ENCODE measurements at regions not wholly inside any gene's neighbourhood (a gene's known extent, or its start where the extent isn't known, plus 50 kb on each side); places are given as distances from the start of the nearest gene placed in this dataset.

- TF ChIP-seq, protein P1, sequence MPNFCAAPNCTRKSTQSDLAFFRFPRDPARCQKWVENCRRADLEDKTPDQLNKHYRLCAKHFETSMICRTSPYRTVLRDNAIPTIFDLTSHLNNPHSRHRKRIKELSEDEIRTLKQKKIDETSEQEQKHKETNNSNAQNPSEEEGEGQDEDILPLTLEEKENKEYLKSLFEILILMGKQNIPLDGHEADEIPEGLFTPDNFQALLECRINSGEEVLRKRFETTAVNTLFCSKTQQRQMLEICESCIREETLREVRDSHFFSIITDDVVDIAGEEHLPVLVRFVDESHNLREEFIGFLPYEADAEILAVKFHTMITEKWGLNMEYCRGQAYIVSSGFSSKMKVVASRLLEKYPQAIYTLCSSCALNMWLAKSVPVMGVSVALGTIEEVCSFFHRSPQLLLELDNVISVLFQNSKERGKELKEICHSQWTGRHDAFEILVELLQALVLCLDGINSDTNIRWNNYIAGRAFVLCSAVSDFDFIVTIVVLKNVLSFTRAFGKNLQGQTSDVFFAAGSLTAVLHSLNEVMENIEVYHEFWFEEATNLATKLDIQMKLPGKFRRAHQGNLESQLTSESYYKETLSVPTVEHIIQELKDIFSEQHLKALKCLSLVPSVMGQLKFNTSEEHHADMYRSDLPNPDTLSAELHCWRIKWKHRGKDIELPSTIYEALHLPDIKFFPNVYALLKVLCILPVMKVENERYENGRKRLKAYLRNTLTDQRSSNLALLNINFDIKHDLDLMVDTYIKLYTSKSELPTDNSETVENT (CRISPR knock-in tag; IDR thresholded peaks at IDR 0.05): no peak
Measured at GRCh38 chrX:39438603-39439602, 637.6 kb downstream of the MID1IP1 start (continued).

DNA sequence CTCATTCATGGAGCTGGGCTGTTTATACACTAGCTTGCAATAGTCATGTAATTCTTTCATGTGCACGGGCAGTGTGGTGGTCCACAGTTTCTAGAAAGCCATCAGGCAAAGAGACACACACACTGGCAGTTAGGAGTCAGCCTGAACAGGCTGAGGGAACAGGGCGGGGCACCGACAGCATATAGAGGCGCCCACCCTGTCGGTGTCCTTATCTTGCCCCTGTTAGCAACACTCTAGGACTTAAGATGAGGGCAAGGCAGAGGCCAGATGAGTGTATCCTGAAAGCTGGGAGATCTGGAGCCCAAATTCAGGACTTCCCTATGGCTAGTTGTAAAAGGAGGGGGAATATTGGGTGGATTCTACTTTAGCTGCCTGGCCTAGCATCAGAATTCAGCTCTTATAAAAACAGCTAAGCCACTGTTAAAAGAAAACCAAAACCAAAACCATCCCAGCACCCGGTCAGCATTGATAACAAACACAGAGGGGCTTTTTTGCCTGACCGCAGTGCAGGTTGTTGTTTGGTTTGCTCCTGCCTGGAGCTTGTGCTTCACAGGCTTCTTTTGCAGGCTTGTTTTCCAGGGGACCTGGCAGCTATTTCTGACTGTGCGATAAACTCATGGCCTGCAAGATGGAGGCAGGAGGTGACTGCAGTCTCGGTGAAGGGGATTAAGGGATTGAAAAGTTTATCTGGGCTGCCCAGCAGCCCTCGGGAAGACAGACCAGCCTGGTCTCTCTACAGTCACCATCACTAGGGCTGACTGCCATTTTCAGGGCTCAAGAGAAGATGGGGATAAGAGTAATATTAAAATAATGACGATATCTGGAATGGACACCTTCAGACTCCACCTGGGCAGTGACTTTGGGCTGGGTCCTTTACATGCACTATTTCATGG, 638.9 kb downstream of the MID1IP1 start:
- Histone ChIP-seq H3K4me3 (no peak overlapping the region), H3K27ac (ENCODE audit: extremely low read depth, low read depth, low read length) (peak overlapping the region; percentile 61), H3K79me2 (ENCODE audit: control insufficient read depth, insufficient read depth, low read length) (no peaks in the 10 kb centered on the region), H3K9ac (ENCODE audit: insufficient read depth in 1 of 2, low read depth in 2 of 2, low read length in 2 of 2) (peak overlapping the region in 1 of 2 experiments; percentile 5; a peak in 1 of 4 replicates), H2AFZ (ENCODE audit: low read depth, low read length) (peak overlapping the region; percentile 69), H3K4me1 (replicated peaks in 1 of 2; ENCODE audit: control insufficient read depth in 2 of 2, insufficient read depth in 2 of 2, low read length in 2 of 2) (peaks cover 7 to 15% of the 10 kb centered on the region in 2 experiments; a peak in 3 of 5 replicates), H3K9me3 (replicated peaks; ENCODE audit: control insufficient read depth, insufficient read depth, low read depth, low read length) (no peaks in the 10 kb centered on the region), H4K20me1 (replicated peaks; ENCODE audit: control insufficient read depth, insufficient read depth, low read length) (no peaks in the 10 kb centered on the region), H3K36me3 (ENCODE audit: control insufficient read depth, insufficient read depth, low read length) (no peaks in the 10 kb centered on the region), H3K4me2 (ENCODE audit: insufficient read depth, low read length) (peak overlapping the region; percentile 33; the same call in 1 of the 2 replicates), H3K9me1 (ENCODE audit: control insufficient read depth, insufficient read depth, low read length) (no peaks in the 10 kb centered on the region), H3K27me3 (ENCODE audit: control insufficient read depth in 2 of 2, insufficient read depth in 2 of 2, low read length in 2 of 2) (no peaks in the 10 kb centered on the region)
- CTCF ChIA-PET (ENCODE audit: low intra/inter-chr PET ratio): no interaction called here
- no TSS peak for BruUV-seq (replicated peaks)
- TF ChIP-seq, protein P2, sequence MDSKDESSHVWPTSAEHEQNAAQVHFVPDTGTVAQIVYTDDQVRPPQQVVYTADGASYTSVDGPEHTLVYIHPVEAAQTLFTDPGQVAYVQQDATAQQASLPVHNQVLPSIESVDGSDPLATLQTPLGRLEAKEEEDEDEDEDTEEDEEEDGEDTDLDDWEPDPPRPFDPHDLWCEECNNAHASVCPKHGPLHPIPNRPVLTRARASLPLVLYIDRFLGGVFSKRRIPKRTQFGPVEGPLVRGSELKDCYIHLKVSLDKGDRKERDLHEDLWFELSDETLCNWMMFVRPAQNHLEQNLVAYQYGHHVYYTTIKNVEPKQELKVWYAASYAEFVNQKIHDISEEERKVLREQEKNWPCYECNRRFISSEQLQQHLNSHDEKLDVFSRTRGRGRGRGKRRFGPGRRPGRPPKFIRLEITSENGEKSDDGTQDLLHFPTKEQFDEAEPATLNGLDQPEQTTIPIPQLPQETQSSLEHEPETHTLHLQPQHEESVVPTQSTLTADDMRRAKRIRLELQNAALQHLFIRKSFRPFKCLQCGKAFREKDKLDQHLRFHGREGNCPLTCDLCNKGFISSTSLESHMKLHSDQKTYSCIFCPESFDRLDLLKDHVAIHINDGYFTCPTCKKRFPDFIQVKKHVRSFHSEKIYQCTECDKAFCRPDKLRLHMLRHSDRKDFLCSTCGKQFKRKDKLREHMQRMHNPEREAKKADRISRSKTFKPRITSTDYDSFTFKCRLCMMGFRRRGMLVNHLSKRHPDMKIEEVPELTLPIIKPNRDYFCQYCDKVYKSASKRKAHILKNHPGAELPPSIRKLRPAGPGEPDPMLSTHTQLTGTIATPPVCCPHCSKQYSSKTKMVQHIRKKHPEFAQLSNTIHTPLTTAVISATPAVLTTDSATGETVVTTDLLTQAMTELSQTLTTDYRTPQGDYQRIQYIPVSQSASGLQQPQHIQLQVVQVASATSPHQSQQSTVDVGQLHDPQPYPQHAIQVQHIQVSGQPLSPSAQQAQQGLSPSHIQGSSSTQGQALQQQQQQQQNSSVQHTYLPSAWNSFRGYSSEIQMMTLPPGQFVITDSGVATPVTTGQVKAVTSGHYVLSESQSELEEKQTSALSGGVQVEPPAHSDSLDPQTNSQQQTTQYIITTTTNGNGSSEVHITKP (IDR thresholded peaks at IDR 0.05; ENCODE audit: partially characterized antibody): peak; percentile 69
- TF ChIP-seq CBFA2T3 (IDR thresholded peaks at IDR 0.05) (0 out of 2 replicates have a peak, but pooled peaks have one; percentile 42), SPI1 (IDR thresholded peaks at IDR 0.05; ENCODE audit: borderline replicate concordance, low read depth, low read length) (no peak), YY1 (IDR thresholded peaks at IDR 0.05; ENCODE audit: borderline replicate concordance in 1 of 3, control insufficient read depth in 1 of 3, extremely low read depth in 1 of 3, insufficient read depth in 3 of 3, insufficient read length in 1 of 3, insufficient replicate concordance in 2 of 3, low read depth in 1 of 3, low read length in 2 of 3) (peak in 1 of 3 experiments; percentile 39)
- FAIRE-seq: peak; percentile 44
- peak in 2 of 4 experiments; percentile 19 to 45 for DNase-seq (ENCODE audit: extremely low read depth in 1 of 4, low spot score in 3 of 4)
- ATAC-seq: peak; percentile 71
- WGBS (ENCODE audit: insufficient coverage, low coverage, missing lambda C conversion rate): 4% methylated on average over 10 of the region's 11 CpGs
- intact Hi-C loops (cut with micrococcal nuclease) (no loop called here), in situ Hi-C loops (cut with MboI) (loop anchor here (10.0 kb wide), 1 partner anchor 765 kb away; no protein-coding TSS in a partner anchor)
- POLR2A ChIA-PET: interaction anchor here (0.7 to 1.0 kb wide), 5 partner anchors 9 to 37 kb away, joined by 3 to 5 read pairs (median 3); no protein-coding TSS in a partner anchor
